Keratinocyte (primary cell): ENCODE measurements at regions not wholly inside any gene's neighbourhood (a gene's known extent, or its start where the extent isn't known, plus 50 kb on each side); places are given as distances from the start of the nearest gene placed in this dataset.

Experiments used
- DNase-seq: peaks from one replicate; pipeline ENCODE4 v3.0.0-alpha.2; 2011; ENCODE audit warnings: low read depth, missing footprints, low spot score
- FAIRE-seq: peaks from 2 replicates; lab custom pipeline; 2011; peaks lifted over from hg19 to GRCh38; lab: Jason Lieb, UNC
- H2AFZ ChIP-seq: 2 replicates; pipeline ENCODE4 v1.6.0; 2012; ENCODE audit warnings: low read length, control low read depth, inconsistent platforms; ENCODE audit not compliant: control insufficient read depth
- H3K27ac ChIP-seq: 2 replicates; pipeline ENCODE4 v1.5.1; 2011; ENCODE audit warnings: low read length; ENCODE audit not compliant: control insufficient read depth, insufficient read depth
- H3K27me3 ChIP-seq: 3 replicates; pipeline ENCODE4 v1.6.0; 2011; ENCODE audit warnings: low read length; ENCODE audit not compliant: control insufficient read depth, insufficient read depth; ENCODE audit errors: extremely low read depth
- H3K36me3 ChIP-seq, 2 experiments: 2 replicates in 1 of 2; 3 replicates in 1 of 2; pipeline ENCODE4 v1.5.1; 2011; ENCODE audit warnings: low read length in 2 of 2, mild to moderate bottlenecking in 1 of 2; ENCODE audit not compliant: control insufficient read depth in 2 of 2, insufficient read depth in 2 of 2; ENCODE audit errors: extremely low read depth in 1 of 2
- H3K4me1 ChIP-seq: 3 replicates; pipeline ENCODE4 v1.5.1; 2011; ENCODE audit warnings: low read length; ENCODE audit not compliant: control insufficient read depth, insufficient read depth; ENCODE audit errors: extremely low read depth
- H3K4me2 ChIP-seq: 3 replicates; pipeline ENCODE4 v1.6.0; 2011; ENCODE audit warnings: low read depth, low read length; ENCODE audit not compliant: control insufficient read depth, insufficient read depth; ENCODE audit errors: extremely low read depth
- H3K4me3 ChIP-seq, 3 experiments: fragments of 200-600 bp in 1 of 3; sonication (generic) in 1 of 3; 2 replicates in 2 of 3; 3 replicates in 1 of 3; pipeline ENCODE4 v1.5.1; 2011 to 2016; ENCODE audit warnings: low read length in 3 of 3, mild to moderate bottlenecking in 3 of 3, control low read depth in 2 of 3, inconsistent platforms in 1 of 3, low read depth in 1 of 3, mixed read lengths in 1 of 3, mixed run types in 1 of 3, moderate library complexity in 1 of 3; ENCODE audit not compliant: control insufficient read depth in 2 of 3, insufficient read depth in 2 of 3; ENCODE audit errors: extremely low read depth in 1 of 3
- H3K79me2 ChIP-seq: 2 replicates; pipeline ENCODE4 v1.6.0; 2012; ENCODE audit warnings: low read length; ENCODE audit not compliant: control insufficient read depth, insufficient read depth
- H3K9ac ChIP-seq: 3 replicates; pipeline ENCODE4 v1.6.0; 2011; ENCODE audit warnings: low read length; ENCODE audit not compliant: control insufficient read depth, insufficient read depth; ENCODE audit errors: extremely low read depth
- H3K9me1 ChIP-seq: 3 replicates; pipeline ENCODE4 v1.6.0; 2011; ENCODE audit warnings: low read length; ENCODE audit not compliant: control insufficient read depth, insufficient read depth; ENCODE audit errors: extremely low read depth
- H3K9me3 ChIP-seq: 2 replicates; pipeline ENCODE4 v1.5.1; 2012; ENCODE audit warnings: low read depth, low read length; ENCODE audit not compliant: control insufficient read depth
- H4K20me1 ChIP-seq: 3 replicates; pipeline ENCODE4 v1.6.0; 2011; ENCODE audit warnings: low read length; ENCODE audit not compliant: control insufficient read depth, insufficient read depth; ENCODE audit errors: extremely low read depth
- CTCF ChIP-seq, 3 experiments: IDR thresholded peaks in 1 of 3; conservative IDR thresholded peaks in 1 of 3; optimal IDR thresholded peaks in 1 of 3; 2 replicates in 2 of 3; 3 replicates in 1 of 3; pipeline versions ENCODE3 to v1.5.1; 2011; ENCODE audit warnings: low read length in 3 of 3, mild to moderate bottlenecking in 3 of 3, moderate library complexity in 2 of 3, control low read depth in 1 of 3, inconsistent platforms in 1 of 3; ENCODE audit not compliant: insufficient read depth in 2 of 3; ENCODE audit errors: extremely low read depth in 1 of 3
- EZH2 ChIP-seq: IDR thresholded peaks from one replicate; pipeline ENCODE4 v1.6.1; 2012; ENCODE audit warnings: inconsistent platforms, mild to moderate bottlenecking, low read length, moderate library complexity
- dilution Hi-C: fragments of 300-500 bp; cut with MboI; formaldehyde crosslinking; loops from one replicate; pipeline ENCODE4 v1.7.0; 2020; ENCODE audit warnings: low sequenced_read_pairs; ENCODE audit not compliant: extremely low pct_ligation_motif_present

- FAIRE-seq (no peak), DNase-seq (no peak)
- no peaks in the 10 kb centered on the region for H3K36me3 ChIP-seq
Observed at GRCh38 chr2:182541268-182541667, 114.4 kb upstream of the PDE1A start.

GRCh38 chr2:182542501-182543258 lies 115.8 kb upstream of the PDE1A start:
- FAIRE-seq (no peak), DNase-seq (no peak)
- Histone ChIP-seq H3K4me1 (no peaks in the 10 kb centered on the region), H3K4me3 (no peak overlapping the region), H3K36me3 (no peaks in the 10 kb centered on the region), H2AFZ (no peak overlapping the region), H3K9me3 (no peaks in the 10 kb centered on the region), H3K9ac (no peak overlapping the region), H3K27ac (no peak overlapping the region), H3K4me2 (no peak overlapping the region), H3K9me1 (no peaks in the 10 kb centered on the region), H3K27me3 (no peaks in the 10 kb centered on the region), H3K79me2 (no peaks in the 10 kb centered on the region), H4K20me1 (no peaks in the 10 kb centered on the region)
- no peak for TF ChIP-seq EZH2
- dilution Hi-C loops = no loop called here

More at GRCh38 chr2:182541268-182541667, 114.4 kb upstream of the PDE1A start:
- H2AFZ ChIP-seq = no peak overlapping the region
- H3K4me1 ChIP-seq = no peaks in the 10 kb centered on the region
- no peaks in the 10 kb centered on the region for H4K20me1 ChIP-seq
- H3K79me2 ChIP-seq = no peaks in the 10 kb centered on the region
- H3K9ac ChIP-seq = no peak overlapping the region
- H3K9me3 ChIP-seq = no peaks in the 10 kb centered on the region
- no peak overlapping the region for H3K27ac ChIP-seq
- no peaks in the 10 kb centered on the region for H3K9me1 ChIP-seq
- TF ChIP-seq CTCF (optimal IDR thresholded peaks at IDR 0.05 in 1 of 3, IDR thresholded peaks at IDR 0.05 in 1 of 3, conservative IDR thresholded peaks at IDR 0.05 in 1 of 3; ENCODE audit: extremely low read depth in 1 of 3, insufficient read depth in 2 of 3, low read length in 3 of 3) = no peak
- no peak for TF ChIP-seq EZH2
- H3K27me3 ChIP-seq = no peaks in the 10 kb centered on the region
- no peak overlapping the region for H3K4me3 ChIP-seq
- dilution Hi-C loops = no loop called here
- H3K4me2 ChIP-seq = no peak overlapping the region
